NCI-H82 treated with DMSO at 0.1 percent for 48 hours (cell line): ENCODE measurements at regions not wholly inside any gene's neighbourhood (a gene's known extent, or its start where the extent isn't known, plus 50 kb on each side); places are given as distances from the start of the nearest gene placed in this dataset.
"Not testable (repeated sequence)": the region's sequence is repeated elsewhere in the genome, so short reads cannot be mapped to it uniquely, and the experiment has no call there.

ENCODE experiments used
- DNase-seq: peaks from one replicate; lab custom pipeline; 2025; ENCODE audit not compliant: unreplicated experiment; lab: John Stamatoyannopoulos, UW

GRCh38 chr6:15088904-15089568, 156.8 kb upstream of the JARID2 start:
- DNase-seq = no peak

DNA sequence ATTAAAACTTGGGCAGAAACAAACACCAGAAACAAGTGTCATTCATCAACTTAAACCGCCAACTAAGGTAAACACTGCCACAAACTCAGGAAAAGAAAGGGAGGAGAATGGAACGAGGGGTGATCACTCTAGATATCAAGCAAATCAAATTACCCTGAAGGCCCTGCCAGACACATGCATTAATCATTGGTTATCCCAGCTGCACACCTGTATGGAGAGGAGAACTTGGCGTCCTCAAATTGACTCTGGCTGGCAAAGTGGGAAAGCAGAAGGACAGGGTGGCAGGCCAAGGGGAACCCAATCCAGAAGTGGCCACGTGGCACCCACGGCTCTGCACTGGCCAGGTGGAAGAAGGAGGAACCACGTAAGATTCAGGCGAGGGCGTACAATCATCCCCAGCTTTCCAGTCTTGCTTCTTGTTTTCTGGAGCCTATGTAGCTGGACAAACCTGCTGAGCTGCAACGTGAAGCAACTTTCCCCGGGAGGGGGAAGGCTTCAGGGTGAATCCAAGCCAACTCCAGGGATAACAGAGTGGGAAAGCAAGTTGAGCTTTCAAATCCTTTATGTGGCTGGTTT, 156.2 kb upstream of the JARID2 start:
- no peak for DNase-seq

GRCh38 chr6:15090145-15090579, 155.7 kb upstream of the JARID2 start:
- no peak for DNase-seq

- no peak for DNase-seq
Measured at GRCh38 chr6:15090745-15091384, 155.0 kb upstream of the JARID2 start.

GRCh38 chr6:15096894-15097837, 148.7 kb upstream of the JARID2 start:
- no peak for DNase-seq

- no peak for DNase-seq
Measured at GRCh38 chr6:15101130-15101529, 144.7 kb upstream of the JARID2 start.

DNA sequence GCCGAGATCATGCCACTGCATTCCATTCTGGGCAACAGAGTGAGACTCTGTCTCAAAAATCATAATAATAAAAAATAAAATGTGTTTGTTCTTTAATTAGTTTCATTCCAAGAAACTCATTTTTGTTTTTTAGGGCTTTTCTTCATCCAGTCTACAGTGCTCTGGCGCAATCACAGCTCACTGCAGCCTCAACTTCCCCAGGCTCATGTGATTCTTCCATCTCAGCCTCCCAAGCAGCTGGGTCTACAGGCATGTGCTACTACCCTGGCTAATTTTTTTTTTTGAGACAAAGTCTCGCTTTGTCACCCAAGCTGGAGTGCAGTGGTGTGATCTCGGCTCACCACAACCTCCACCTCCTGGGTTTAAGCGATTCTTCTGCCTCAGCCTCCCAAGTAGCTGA, 143.6 kb upstream of the JARID2 start:
- DNase-seq = no peak

DNA sequence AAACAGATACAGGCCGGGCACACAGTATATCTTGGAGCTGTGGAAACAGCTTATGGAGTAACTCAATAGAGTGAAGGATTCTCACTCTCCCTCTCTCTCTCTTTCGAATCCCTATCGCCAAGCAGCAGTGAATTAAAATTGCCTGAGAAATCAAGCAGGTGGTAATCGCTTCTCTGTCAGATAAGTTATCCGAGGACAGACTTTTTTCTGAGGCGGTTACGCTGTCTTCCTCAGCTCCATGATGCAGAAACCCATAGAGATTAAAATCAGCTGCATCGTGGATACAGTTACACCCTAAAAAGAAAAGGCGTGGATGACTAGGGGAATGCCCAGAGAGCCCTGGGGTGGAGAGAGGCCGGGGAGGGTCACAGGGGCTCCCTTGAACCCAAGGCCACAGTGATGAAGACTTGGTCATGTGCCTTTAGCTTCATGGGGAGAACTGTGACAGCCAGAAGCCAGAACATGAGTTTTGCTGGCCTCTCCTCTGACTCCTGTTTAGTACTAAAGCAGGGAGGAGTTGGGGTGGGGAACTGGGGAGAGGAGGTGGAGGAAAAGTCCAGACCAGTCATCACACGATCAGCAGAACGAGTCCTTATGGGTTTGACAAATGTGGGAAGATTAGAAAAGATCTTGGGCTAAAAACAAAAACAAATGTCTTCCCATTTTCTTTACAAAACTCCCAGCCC, 138.8 kb upstream of the JARID2 start:
- no peak for DNase-seq

GRCh38 chr6:15107644-15108382, 138.1 kb upstream of the JARID2 start:
- no peak for DNase-seq

- no peak for DNase-seq
Measured at GRCh38 chr6:15108383-15108715, 137.5 kb upstream of the JARID2 start.

GRCh38 chr6:15109338-15110090, 136.4 kb upstream of the JARID2 start:
- DNase-seq = no peak

DNA sequence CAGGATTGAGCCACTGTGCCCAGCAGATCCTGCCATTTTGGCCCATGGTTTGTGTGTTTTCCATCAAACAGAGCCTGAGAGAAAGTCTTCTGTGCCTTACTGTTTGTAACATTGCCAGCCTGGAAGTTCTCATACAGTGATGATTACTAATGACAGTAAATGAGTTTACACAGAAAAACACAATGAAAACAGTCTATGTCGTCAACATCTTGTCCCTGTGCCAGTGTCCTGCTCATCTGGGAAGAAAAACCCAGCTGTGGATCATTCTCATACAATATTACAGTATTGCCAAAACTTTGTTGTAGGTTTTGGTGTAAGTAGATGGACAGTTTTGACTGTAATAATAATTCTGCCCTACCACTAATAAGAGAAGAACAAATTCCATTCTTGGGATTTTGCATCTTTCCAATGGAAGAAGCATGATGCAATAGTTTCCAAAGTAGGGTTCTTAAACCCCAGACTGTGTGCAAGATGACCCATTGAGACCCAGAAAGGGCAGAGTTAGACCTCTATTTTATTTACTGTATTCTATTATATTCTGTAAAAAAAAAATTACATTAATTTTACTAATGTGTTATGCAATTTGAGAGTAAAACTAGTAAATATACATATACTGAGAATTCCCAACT, 135.0 kb upstream of the JARID2 start:
- no peak for DNase-seq

DNA sequence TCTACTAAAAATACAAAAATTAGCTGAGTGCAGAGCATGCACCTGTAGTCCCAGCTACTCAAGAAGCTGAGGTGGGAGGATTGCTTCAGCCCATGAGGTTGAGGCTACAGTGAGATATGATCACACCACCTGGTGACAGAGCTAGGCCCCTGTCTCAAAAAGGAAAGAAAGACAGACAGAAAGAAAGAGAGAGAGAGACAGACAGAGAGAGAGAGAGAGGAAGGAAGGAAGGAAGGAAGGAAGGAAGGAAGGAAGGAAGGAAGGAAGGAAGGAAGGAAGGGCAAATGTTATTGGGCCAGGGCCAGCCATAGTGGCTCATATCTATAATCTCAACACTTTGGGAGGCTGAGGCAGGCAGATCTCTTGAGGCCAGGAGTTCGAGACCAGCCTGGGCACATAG, 134.3 kb upstream of the JARID2 start:
- DNase-seq = not testable (repeated sequence)

DNA sequence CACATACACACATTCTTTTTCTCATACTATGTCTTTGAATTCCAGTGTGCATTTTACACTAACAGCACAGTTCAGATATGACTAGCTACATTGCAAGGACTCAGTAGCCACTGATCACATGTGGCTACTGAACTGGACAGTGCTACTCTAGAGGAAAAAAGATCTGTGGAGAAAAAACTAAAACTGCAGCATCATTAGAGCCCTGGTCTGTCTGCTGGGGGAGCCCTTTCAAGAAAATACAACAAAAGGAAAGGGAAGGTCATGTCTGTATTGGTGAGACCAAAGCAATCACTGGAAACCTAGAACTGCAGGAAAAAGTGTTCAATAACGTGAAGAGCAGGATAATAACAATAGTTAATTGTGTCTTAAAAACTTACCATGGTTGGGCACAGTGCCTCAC, 132.3 kb upstream of the JARID2 start:
- no peak for DNase-seq

GRCh38 chr6:15114061-15114460, 131.8 kb upstream of the JARID2 start:
- no peak for DNase-seq

- no peak for DNase-seq
Measured at GRCh38 chr6:15116889-15117288, 129.0 kb upstream of the JARID2 start.

- no peak for DNase-seq
Measured at GRCh38 chr6:15121443-15121842, 124.4 kb upstream of the JARID2 start.

- DNase-seq = no peak
Measured at GRCh38 chr6:15121977-15122550, 123.8 kb upstream of the JARID2 start.

- DNase-seq = no peak
Measured at GRCh38 chr6:15129887-15130286, 116.0 kb upstream of the JARID2 start.
